ENCODE measurements at regions not wholly inside any gene's neighbourhood (a gene's known extent, or its start where the extent isn't known, plus 50 kb on each side); places are given as distances from the start of the nearest gene placed in this dataset.

DNA sequence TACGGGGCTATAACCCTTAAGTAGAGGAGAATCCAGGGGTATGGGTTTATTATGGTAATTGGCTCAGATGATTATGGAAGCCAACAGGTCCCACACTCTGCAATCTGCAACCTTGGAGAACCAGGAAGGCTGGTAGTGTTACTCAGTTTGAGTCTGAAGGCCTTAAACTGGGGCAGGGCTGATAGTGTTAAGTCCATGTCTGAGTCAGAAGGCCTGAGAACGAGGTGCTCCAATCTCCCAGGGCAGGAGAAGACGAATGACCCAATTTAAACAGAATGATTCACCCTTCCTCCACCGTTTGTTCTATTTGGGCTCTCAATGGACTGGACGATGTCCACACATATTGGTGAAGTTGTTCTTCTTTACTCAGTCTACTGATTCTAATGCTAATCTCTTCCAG is 244.5 kb upstream of the PTER start:
- TF ChIP-seq, protein P1, sequence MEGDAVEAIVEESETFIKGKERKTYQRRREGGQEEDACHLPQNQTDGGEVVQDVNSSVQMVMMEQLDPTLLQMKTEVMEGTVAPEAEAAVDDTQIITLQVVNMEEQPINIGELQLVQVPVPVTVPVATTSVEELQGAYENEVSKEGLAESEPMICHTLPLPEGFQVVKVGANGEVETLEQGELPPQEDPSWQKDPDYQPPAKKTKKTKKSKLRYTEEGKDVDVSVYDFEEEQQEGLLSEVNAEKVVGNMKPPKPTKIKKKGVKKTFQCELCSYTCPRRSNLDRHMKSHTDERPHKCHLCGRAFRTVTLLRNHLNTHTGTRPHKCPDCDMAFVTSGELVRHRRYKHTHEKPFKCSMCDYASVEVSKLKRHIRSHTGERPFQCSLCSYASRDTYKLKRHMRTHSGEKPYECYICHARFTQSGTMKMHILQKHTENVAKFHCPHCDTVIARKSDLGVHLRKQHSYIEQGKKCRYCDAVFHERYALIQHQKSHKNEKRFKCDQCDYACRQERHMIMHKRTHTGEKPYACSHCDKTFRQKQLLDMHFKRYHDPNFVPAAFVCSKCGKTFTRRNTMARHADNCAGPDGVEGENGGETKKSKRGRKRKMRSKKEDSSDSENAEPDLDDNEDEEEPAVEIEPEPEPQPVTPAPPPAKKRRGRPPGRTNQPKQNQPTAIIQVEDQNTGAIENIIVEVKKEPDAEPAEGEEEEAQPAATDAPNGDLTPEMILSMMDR (IDR thresholded peaks at IDR 0.05; ENCODE audit: poor library complexity, severe bottlenecking): no peak
- TF ChIP-seq EP300 (conservative IDR thresholded peaks at IDR 0.05; ENCODE audit: poor library complexity, severe bottlenecking) (no peak), POLR2AphosphoS5 (IDR thresholded peaks at IDR 0.05) (no peak), SMC3 (conservative IDR thresholded peaks at IDR 0.05; ENCODE audit: poor library complexity) (no peak), EZH2 (IDR thresholded peaks at IDR 0.05; ENCODE audit: borderline replicate concordance, insufficient read depth, low read length, poor library complexity, severe bottlenecking) (no peak), TAF1 (IDR thresholded peaks at IDR 0.05; ENCODE audit: low read depth) (no peak)
